Gastroesophageal sphincter (tissue), 3 donors: ENCODE measurements at regions not wholly inside any gene's neighbourhood (a gene's known extent, or its start where the extent isn't known, plus 50 kb on each side); places are given as distances from the start of the nearest gene placed in this dataset.

Experiments
- EP300 ChIP-seq: sonication (generic); formaldehyde crosslinking; IDR thresholded peaks from one replicate; pipeline ENCODE4 v1.6.1; 2017; ENCODE audit warnings: antibody characterized with exemption, mild to moderate bottlenecking
- POLR2A ChIP-seq, 2 donors: fragments of 450-650 bp; IDR thresholded peaks; one replicate each; pipeline ENCODE4 v1.6.1; 2017; ENCODE audit warnings: antibody characterized with exemption in 2 of 2, mild to moderate bottlenecking in 2 of 2, moderate library complexity in 1 of 2
- POLR2AphosphoS5 ChIP-seq: sonication (generic); formaldehyde crosslinking; IDR thresholded peaks from one replicate; pipeline ENCODE4 v1.6.1; 2017; ENCODE audit warnings: antibody characterized with exemption
- TF ChIP-seq, protein P1 (sequence below), 4 experiments: fragments of 200-600 bp in 2 of 4; fragments of 450-650 bp in 2 of 4; sonication (generic) in 1 of 4; IDR thresholded peaks; one replicate each; pipeline ENCODE4 v1.5.1; 2017 to 2019; ENCODE audit warnings: antibody characterized with exemption in 4 of 4, mild to moderate bottlenecking in 2 of 4, moderate library complexity in 2 of 4

DNA sequence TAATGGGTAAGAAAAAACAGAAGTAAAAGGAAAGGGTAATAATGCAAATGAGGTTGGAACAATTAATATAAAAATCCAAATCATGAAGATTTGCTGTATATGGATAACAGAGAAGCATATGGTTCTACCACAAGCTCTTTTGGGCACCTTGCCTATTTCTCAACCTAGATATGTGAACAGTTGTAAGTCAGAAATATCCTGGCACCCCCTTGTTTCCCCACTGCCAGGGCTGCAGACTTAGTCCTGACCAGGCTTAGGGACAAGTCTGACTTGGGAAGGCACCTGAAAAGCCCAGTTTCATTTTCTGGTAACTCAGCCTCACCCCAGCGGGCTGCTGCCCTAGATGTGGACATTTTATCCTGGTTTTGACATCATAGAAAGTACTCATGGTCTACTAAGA is 183.2 kb upstream of the STAC start:
- TF ChIP-seq EP300 (no peak), POLR2A (IDR thresholded peaks at IDR 0.05) (no peak), POLR2AphosphoS5 (no peak)
- TF ChIP-seq, protein P1, sequence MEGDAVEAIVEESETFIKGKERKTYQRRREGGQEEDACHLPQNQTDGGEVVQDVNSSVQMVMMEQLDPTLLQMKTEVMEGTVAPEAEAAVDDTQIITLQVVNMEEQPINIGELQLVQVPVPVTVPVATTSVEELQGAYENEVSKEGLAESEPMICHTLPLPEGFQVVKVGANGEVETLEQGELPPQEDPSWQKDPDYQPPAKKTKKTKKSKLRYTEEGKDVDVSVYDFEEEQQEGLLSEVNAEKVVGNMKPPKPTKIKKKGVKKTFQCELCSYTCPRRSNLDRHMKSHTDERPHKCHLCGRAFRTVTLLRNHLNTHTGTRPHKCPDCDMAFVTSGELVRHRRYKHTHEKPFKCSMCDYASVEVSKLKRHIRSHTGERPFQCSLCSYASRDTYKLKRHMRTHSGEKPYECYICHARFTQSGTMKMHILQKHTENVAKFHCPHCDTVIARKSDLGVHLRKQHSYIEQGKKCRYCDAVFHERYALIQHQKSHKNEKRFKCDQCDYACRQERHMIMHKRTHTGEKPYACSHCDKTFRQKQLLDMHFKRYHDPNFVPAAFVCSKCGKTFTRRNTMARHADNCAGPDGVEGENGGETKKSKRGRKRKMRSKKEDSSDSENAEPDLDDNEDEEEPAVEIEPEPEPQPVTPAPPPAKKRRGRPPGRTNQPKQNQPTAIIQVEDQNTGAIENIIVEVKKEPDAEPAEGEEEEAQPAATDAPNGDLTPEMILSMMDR (IDR thresholded peaks at IDR 0.05) = no peak
